ENCODE measurements at regions not wholly inside any gene's neighbourhood (a gene's known extent, or its start where the extent isn't known, plus 50 kb on each side); places are given as distances from the start of the nearest gene placed in this dataset.

DNA sequence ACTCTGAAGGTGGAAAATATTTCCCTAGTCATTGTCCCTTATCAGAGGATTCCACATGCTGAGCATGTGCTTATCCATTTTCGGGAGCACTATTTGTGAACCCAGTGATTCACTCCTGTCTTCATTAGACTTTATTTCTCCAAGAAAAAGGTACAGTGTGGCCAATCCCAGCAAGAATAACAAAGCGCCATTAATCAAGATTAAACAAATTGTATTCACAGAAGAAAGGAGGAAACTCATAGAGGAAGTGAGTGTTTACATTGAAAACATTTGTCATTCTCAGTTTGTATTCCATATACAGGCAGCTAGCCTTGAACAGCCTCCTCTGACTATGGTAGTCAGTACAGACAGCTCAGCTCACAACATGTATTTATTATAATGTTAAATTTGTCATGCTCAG is 1669.9 kb upstream of the SPRY2 start:
- no peak for DNase-seq (ENCODE audit: low read depth)

DNA sequence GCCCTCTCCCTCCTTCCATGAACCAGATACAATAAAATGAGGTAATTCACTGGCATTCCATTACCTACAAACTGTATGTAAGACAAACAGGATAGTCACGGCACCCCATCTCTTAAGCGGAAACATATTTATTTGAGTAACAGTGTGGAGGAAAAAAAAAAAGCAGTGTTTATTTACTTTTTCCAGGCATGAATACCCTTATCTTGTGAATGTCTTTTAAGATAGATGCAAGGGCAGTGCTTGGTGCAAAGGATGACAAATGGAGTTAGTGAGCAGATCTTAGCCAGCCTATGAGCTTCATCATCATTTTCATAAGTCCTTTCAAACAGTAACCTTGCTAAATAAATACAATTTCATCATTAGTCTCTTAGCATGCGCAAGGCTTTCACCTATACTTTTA is 1661.8 kb upstream of the SPRY2 start:
- H3K4me3 ChIP-seq (ENCODE audit: low read length), result no peak overlapping the region
- no peak for DNase-seq (ENCODE audit: low read depth)
- TF ChIP-seq, protein P1, sequence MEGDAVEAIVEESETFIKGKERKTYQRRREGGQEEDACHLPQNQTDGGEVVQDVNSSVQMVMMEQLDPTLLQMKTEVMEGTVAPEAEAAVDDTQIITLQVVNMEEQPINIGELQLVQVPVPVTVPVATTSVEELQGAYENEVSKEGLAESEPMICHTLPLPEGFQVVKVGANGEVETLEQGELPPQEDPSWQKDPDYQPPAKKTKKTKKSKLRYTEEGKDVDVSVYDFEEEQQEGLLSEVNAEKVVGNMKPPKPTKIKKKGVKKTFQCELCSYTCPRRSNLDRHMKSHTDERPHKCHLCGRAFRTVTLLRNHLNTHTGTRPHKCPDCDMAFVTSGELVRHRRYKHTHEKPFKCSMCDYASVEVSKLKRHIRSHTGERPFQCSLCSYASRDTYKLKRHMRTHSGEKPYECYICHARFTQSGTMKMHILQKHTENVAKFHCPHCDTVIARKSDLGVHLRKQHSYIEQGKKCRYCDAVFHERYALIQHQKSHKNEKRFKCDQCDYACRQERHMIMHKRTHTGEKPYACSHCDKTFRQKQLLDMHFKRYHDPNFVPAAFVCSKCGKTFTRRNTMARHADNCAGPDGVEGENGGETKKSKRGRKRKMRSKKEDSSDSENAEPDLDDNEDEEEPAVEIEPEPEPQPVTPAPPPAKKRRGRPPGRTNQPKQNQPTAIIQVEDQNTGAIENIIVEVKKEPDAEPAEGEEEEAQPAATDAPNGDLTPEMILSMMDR (conservative IDR thresholded peaks at IDR 0.05; ENCODE audit: low read length), result no peak

More for the DNA sequence above, 1669.9 kb upstream of the SPRY2 start:
- TF ChIP-seq, protein P1 (conservative IDR thresholded peaks at IDR 0.05; ENCODE audit: low read length), result no peak
- no peak overlapping the region for H3K4me3 ChIP-seq (ENCODE audit: low read length)

DNA sequence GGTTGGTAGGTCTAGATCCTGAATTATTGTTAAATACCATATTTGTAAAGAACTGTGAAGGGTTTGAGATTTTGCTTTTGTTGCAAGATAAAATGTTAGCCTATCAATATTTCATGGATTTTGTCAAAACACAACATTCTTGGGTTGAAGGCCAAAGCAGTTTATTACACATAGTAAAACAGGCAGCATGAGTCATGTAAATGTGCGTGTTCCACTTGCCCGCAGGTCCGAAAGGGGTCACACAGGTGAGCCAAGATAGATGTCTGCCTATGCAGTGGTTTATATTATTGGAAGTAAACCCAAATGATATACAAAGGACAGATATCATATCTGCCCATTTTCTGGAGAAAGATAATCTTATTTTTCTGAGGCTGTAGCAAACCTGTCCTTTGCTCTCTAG is 1654.4 kb upstream of the SPRY2 start:
- no peak for DNase-seq (ENCODE audit: low read depth)
- no peak overlapping the region for H3K4me3 ChIP-seq (ENCODE audit: low read length)
- TF ChIP-seq, protein P1 (conservative IDR thresholded peaks at IDR 0.05; ENCODE audit: low read length), result no peak

DNA sequence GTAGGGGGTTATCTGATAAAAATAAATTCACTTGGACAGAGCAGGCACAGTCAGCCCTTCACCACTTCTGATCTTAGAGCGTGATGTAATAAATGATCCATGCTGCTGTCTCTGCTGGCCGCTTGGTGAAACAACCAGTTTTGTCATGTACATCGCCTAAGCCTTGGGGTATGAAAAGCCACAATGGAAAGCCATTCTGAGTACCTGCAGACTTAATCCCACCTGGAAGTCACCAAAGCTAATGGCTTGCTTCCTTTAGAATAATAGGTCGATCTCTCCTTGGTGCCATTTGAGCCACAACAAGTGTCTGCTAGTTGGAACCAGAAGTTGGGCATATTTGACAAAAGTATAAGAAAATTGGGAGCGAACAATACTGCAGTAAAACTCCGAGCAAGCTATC is 1649.7 kb upstream of the SPRY2 start:
- TF ChIP-seq, protein P1 (conservative IDR thresholded peaks at IDR 0.05; ENCODE audit: low read length), result no peak
- H3K4me3 ChIP-seq (ENCODE audit: low read length), result no peak overlapping the region
- DNase-seq (ENCODE audit: low read depth), result no peak

DNA sequence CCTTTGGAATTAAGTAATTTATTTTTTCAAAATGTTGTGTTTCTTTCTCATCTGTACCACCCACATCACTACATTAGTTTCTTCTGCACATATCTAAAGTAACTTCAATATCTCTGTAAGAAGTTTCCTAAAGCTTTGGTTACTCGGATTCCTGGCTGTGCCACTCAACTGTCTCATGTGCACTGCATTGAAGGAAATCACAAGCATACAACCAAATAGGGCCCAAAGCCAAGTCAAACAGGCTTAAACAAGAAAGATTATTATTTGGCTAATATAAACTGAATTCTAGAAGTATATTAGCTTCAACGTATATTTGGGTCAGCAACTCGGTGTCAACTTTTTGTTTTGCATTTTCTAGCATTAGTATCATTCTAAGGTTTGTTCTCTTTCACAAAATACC is 1647.6 kb upstream of the SPRY2 start:
- no peak for DNase-seq (ENCODE audit: low read depth)
- no peak overlapping the region for H3K4me3 ChIP-seq (ENCODE audit: low read length)
- TF ChIP-seq, protein P1 (conservative IDR thresholded peaks at IDR 0.05; ENCODE audit: low read length), result no peak

DNA sequence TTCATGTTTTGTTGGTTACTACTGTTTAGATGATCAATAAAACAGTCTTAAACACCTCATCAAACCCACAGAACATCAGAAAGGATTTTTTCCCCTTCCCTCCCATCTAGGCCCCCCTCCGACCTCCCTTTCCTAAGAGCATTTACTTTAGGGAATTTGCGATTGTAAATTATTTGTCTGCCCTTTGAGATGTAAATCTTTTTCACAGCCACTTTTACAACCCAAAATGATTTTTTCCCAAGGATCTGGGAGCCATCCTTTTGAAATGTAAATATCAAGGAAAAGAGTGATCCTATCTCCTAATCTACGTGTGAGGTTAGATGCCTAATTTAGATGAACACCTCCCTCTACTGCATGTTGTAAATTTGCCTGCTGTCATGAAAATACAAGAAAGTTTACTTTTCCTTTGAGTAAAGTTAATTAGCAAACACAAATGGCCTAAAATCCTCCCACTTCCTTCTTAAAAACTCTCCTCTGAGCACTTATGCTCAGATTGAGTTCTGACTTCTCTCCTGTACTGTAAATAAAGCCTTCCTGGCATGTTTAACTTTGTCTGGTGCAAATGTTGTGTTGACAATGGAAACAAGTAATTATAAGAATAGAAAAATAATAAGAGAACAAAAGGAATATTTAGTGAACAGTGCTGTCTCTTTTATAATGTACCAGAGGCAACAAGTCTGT is 1646.9 kb upstream of the SPRY2 start:
- no peak for DNase-seq (ENCODE audit: low read depth)
- H3K4me3 ChIP-seq (ENCODE audit: low read length), result no peak overlapping the region
- TF ChIP-seq, protein P1 (conservative IDR thresholded peaks at IDR 0.05; ENCODE audit: low read length), result no peak

DNA sequence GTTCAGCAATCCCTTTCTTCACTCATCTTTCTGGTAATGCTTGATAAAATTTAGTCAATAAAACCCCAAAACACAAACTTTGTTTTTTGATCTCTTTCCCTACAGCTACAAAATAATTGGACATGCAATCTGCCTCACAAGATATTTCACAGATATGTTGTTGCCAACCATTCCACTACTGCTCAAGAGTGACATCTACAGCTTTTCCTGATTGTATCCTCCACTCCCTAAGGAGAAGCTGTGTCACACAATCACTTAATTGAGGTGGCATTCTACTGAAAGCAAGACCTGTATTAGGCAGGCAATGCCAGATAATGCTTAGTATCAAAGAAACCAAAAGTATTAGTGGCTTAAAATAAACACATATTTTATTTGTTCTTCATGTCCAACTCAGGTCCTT is 1646.2 kb upstream of the SPRY2 start:
- no peak overlapping the region for H3K4me3 ChIP-seq (ENCODE audit: low read length)
- TF ChIP-seq, protein P1 (conservative IDR thresholded peaks at IDR 0.05; ENCODE audit: low read length), result no peak
- DNase-seq (ENCODE audit: low read depth), result no peak

Data from AG10803 (cell line).